Muscle of arm (tissue), 1 donor: ENCODE measurements at regions not wholly inside any gene's neighbourhood (a gene's known extent, or its start where the extent isn't known, plus 50 kb on each side); places are given as distances from the start of the nearest gene placed in this dataset.
"Not testable (repeated sequence)": the region's sequence is repeated elsewhere in the genome, so short reads cannot be mapped to it uniquely, and the experiment has no call there.

Experiments used
- DNase-seq: peaks from one replicate; pipeline ENCODE4 v3.0.0-alpha.2; 2013

GRCh38 chr7:25069900-25070443 is 55.1 kb downstream of the CYCS start:
- DNase-seq: peak; percentile 78

GRCh38 chr7:25068502-25069213 is 56.4 kb downstream of the CYCS start:
- no peak for DNase-seq

GRCh38 chr7:25067726-25068501 is 57.1 kb downstream of the CYCS start:
- no peak for DNase-seq

GRCh38 chr7:25066253-25066652 is 58.8 kb downstream of the CYCS start:
- DNase-seq: no peak

- DNase-seq: no peak
These were observed 62.7 kb downstream of the CYCS start for GRCh38 chr7:25062380-25062779.

GRCh38 chr7:25060487-25061055 is 64.5 kb downstream of the CYCS start:
- no peak for DNase-seq

- DNase-seq: no peak
These were observed 65.5 kb downstream of the CYCS start for GRCh38 chr7:25059576-25059975.

GRCh38 chr7:25056368-25056767 is 68.7 kb downstream of the CYCS start:
- DNase-seq: no peak

- DNase-seq: no peak
These were observed 69.4 kb downstream of the CYCS start for GRCh38 chr7:25055520-25056220.

GRCh38 chr7:25054819-25055519 is 70.1 kb downstream of the CYCS start:
- DNase-seq: no peak

GRCh38 chr7:25050223-25050622 is 70.2 kb upstream of the OSBPL3 start:
- DNase-seq: no peak

GRCh38 chr7:25048444-25048834 is 68.5 kb upstream of the OSBPL3 start:
- no peak for DNase-seq

GRCh38 chr7:25047571-25048443 is 67.8 kb upstream of the OSBPL3 start:
- DNase-seq: not testable (repeated sequence)

- DNase-seq: no peak
These were observed 57.3 kb upstream of the OSBPL3 start for GRCh38 chr7:25037325-25037724.

GRCh38 chr7:25035274-25035673 is 55.3 kb upstream of the OSBPL3 start:
- no peak for DNase-seq

- no peak for DNase-seq
These were observed 54.2 kb upstream of the OSBPL3 start for GRCh38 chr7:25034136-25034535.

- DNase-seq: no peak
These were observed 53.1 kb upstream of the OSBPL3 start for GRCh38 chr7:25032774-25033743.

GRCh38 chr7:25031432-25031831 is 51.5 kb upstream of the OSBPL3 start:
- no peak for DNase-seq

GRCh38 chr7:25031007-25031406 is 51.0 kb upstream of the OSBPL3 start:
- no peak for DNase-seq
